ENCODE measurements at regions not wholly inside any gene's neighbourhood (a gene's known extent, or its start where the extent isn't known, plus 50 kb on each side); places are given as distances from the start of the nearest gene placed in this dataset.

- TF ChIP-seq CTCF (IDR thresholded peaks at IDR 0.05; ENCODE audit: insufficient read depth, low read length) (no peak), REST (IDR thresholded peaks at IDR 0.05; ENCODE audit: insufficient replicate concordance, low read depth) (no peak)
Observed at GRCh38 chr22:48570912-48571311, 1256.8 kb downstream of the BRD1 start.

Data from HL-60 (cell line).